Fibroblast of skin of right biceps (primary cell): ENCODE measurements at regions not wholly inside any gene's neighbourhood (a gene's known extent, or its start where the extent isn't known, plus 50 kb on each side); places are given as distances from the start of the nearest gene placed in this dataset.
A peak's percentile ranks its signal among the peaks of the same experiment; 100 is the strongest.

Experiments
- DNase-seq: peaks from one replicate; pipeline ENCODE4 v3.0.0-alpha.2; 2013

- DNase-seq: no peak
Measured at GRCh38 chr2:6359964-6360363, 505.7 kb downstream of the CMPK2 start.

GRCh38 chr2:6362671-6363450 lies 502.8 kb downstream of the CMPK2 start:
- no peak for DNase-seq

GRCh38 chr2:6368281-6368680 lies 497.4 kb downstream of the CMPK2 start:
- DNase-seq: peak; percentile 87

- DNase-seq: no peak
Measured at GRCh38 chr2:6369266-6369665, 496.4 kb downstream of the CMPK2 start.

GRCh38 chr2:6370753-6371551 lies 494.8 kb downstream of the CMPK2 start:
- DNase-seq: peak; percentile 19

- peak; percentile 98 for DNase-seq
Measured at GRCh38 chr2:6372317-6372901, 493.3 kb downstream of the CMPK2 start.

GRCh38 chr2:6381326-6381725 lies 484.4 kb downstream of the CMPK2 start:
- no peak for DNase-seq

- DNase-seq: no peak
Measured at GRCh38 chr2:6384341-6384740, 481.4 kb downstream of the CMPK2 start.

GRCh38 chr2:6392354-6392753 lies 473.4 kb downstream of the CMPK2 start:
- no peak for DNase-seq

- peak; percentile 83 for DNase-seq
Measured at GRCh38 chr2:6392966-6393365, 472.7 kb downstream of the CMPK2 start.

- DNase-seq: no peak
Measured at GRCh38 chr2:6393819-6394218, 471.9 kb downstream of the CMPK2 start.

- no peak for DNase-seq
Measured at GRCh38 chr2:6394276-6394675, 471.4 kb downstream of the CMPK2 start.

GRCh38 chr2:6398421-6398820 lies 467.3 kb downstream of the CMPK2 start:
- DNase-seq: no peak

GRCh38 chr2:6401301-6401700 lies 464.4 kb downstream of the CMPK2 start:
- DNase-seq: peak; percentile 39

GRCh38 chr2:6408057-6408456 lies 457.6 kb downstream of the CMPK2 start:
- DNase-seq: no peak

GRCh38 chr2:6410313-6410712 lies 455.4 kb downstream of the CMPK2 start:
- peak; percentile 53 for DNase-seq

- DNase-seq: peak; percentile 76
Measured at GRCh38 chr2:6412533-6413091, 453.1 kb downstream of the CMPK2 start.

GRCh38 chr2:6417050-6417449 lies 448.7 kb downstream of the CMPK2 start:
- DNase-seq: no peak

- no peak for DNase-seq
Measured at GRCh38 chr2:6418291-6418690, 447.4 kb downstream of the CMPK2 start.

- no peak for DNase-seq
Measured at GRCh38 chr2:6421138-6421730, 444.5 kb downstream of the CMPK2 start.

- no peak for DNase-seq
Measured at GRCh38 chr2:6421888-6422287, 443.8 kb downstream of the CMPK2 start.

GRCh38 chr2:6423157-6423556 lies 442.6 kb downstream of the CMPK2 start:
- DNase-seq: peak; percentile 65

- DNase-seq: peak; percentile 58
Measured at GRCh38 chr2:6423944-6424343, 441.8 kb downstream of the CMPK2 start.
